NCI-H1436 treated with DMSO at 0.1 percent for 48 hours (cell line): ENCODE measurements at regions not wholly inside any gene's neighbourhood (a gene's known extent, or its start where the extent isn't known, plus 50 kb on each side); places are given as distances from the start of the nearest gene placed in this dataset.

Experiments
- DNase-seq: peaks from one replicate; lab custom pipeline; 2025; lab: John Stamatoyannopoulos, UW

- DNase-seq: no peak
These were observed 295.7 kb downstream of the CHRM3 start for GRCh38 chr1:239682046-239682445.

GRCh38 chr1:239682960-239683359 is 296.6 kb downstream of the CHRM3 start:
- no peak for DNase-seq

GRCh38 chr1:239686386-239686785 is 300.0 kb downstream of the CHRM3 start:
- DNase-seq: no peak

- DNase-seq: no peak
These were observed 309.9 kb downstream of the CHRM3 start for GRCh38 chr1:239696317-239696716.

GRCh38 chr1:239700667-239701066 is 314.3 kb downstream of the CHRM3 start:
- no peak for DNase-seq

DNA sequence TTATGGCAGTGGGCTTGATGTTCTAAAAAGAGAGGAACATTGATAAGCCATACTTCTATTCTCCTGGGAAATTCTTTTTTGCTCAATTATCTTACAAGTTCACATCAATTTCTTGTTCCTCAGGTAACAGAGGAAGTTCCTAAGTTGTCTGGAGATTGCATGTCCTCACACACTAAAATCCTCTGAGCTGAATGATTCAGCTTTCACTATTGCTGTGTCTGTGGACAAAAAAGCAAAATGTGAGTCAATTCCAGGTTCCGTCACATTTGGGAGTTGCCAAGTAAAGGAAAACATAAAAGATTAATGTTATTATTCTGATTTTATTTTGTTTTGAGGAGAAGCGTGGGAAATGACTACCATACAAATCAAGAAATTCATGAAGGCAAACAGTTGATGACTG is 316.7 kb downstream of the CHRM3 start:
- no peak for DNase-seq

- no peak for DNase-seq
These were observed 320.0 kb downstream of the CHRM3 start for GRCh38 chr1:239706245-239706892.

DNA sequence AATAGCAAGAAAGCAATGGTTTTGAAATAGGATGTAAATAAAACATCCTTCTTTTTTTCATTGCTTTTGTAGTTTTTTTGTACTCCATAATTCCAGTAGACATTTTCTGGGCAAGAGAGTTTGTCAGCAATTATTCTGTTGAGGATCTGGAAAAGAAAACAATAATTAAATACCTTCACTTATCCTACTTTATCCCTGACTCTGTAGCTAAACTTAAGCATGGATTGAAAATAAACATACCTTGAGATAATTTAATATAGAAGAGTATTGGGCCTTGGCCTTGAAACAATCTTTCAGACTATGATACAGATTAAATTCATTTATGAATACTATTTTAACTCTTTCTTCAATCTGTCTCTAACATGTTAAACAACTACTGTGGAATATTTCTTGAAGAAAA is 321.2 kb downstream of the CHRM3 start:
- DNase-seq: no peak

- no peak for DNase-seq
These were observed 322.3 kb downstream of the CHRM3 start for GRCh38 chr1:239708622-239709021.

GRCh38 chr1:239711768-239712167 is 325.4 kb downstream of the CHRM3 start:
- no peak for DNase-seq

DNA sequence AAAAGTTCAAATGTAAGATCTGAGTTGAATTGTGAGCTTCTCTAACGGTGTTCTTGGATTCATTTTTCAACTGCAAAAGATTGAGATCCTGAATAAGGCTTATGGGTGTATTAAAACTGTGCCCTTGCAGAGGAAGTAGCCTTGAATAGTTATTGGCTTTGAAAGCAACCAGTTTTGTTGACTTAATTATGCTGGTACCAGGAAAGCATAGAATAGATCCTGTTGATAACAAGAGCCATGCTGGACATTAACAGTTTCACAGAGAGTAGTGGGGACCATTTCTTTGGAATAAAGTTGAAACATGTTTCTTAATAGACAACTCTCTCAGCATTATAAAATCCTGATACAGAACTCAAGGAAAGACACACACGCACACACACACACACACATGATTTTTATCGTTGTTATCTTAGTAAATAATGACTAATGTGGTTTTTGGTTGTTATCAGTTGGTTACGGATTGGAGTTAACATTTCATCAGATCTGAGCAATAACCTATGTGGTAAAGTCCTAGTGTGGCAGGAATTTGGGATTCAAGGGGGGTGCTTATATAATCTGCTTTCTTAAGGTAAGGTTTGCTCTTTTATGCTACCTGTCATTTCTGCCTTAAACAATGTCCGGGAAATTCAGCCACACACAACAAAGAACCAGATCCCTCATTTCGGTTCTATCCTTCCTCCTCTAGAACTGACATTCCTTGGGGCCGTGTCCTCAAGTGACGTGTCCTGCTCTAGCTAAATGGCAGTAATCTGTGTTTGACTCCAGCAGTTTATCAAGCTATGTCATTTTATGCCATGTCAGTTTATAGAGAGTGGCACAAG is 330.9 kb downstream of the CHRM3 start:
- no peak for DNase-seq

- no peak for DNase-seq
These were observed 331.5 kb downstream of the CHRM3 start for GRCh38 chr1:239717918-239718184.

DNA sequence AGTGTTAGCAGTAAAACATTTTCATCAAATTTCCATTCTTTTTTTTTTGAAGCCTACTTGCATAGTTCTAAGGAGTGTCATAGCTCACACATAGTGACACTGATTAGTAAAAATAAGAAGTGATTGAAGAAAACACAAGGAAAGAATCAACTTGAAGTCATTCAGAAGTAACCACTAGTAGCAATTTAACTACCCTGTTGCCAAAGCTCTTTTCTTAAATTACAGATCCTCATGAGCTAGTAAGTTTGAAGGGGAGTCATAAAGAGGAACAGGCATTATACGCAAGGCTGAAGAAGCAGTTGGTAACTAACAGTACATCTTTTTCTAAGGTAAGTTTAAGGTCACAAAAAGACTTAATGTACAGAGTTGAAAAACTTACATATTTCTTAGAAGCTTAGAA is 332.2 kb downstream of the CHRM3 start:
- no peak for DNase-seq

DNA sequence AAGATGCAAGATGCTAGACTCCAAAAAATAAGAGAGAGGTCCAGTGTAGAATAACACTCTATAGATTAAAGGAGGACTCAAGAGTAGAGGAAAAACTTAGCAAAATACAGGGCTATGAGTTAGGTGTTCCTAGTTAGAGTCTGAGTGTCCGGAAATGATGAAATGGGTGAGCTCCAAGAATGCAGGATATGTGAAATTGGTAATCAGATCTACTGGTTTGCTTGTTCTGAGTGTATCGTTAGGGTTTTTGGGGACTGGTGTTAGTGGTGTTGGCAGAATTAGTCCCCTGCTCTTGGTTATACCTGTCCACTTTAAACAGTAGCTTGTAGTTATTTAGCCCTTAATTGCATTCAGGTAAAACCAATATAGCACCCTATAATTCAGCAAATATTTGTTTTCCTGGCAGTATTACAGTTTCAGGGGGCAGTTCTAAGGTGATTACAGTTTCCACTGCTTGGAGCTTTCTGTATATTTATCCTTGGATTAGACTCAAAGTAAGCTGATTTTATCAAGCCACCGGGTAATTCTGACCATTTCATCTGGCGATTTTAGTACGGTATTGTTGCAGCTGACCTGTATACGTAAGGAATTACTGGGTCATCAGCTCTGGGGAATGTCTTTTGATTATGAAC is 332.7 kb downstream of the CHRM3 start:
- DNase-seq: no peak

GRCh38 chr1:239719642-239720258 is 333.4 kb downstream of the CHRM3 start:
- no peak for DNase-seq

DNA sequence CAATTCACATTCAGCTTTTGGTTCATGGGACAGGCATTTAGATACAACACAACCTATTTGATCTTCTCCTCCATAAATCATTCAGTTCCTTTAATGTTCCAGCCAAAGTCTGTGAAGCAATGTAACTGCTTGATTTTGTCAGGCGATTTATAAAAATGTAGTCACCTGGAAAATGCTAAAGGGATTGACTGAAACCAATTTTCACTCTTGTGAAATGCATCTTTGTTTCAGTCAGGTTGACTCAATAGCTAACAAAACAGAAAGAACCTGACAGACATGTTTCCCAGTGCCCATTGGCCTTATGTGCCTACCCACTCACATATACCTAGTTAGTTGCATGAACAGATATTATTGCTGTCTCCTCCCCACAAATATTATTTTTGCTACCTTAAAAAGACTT is 335.7 kb downstream of the CHRM3 start:
- no peak for DNase-seq

DNA sequence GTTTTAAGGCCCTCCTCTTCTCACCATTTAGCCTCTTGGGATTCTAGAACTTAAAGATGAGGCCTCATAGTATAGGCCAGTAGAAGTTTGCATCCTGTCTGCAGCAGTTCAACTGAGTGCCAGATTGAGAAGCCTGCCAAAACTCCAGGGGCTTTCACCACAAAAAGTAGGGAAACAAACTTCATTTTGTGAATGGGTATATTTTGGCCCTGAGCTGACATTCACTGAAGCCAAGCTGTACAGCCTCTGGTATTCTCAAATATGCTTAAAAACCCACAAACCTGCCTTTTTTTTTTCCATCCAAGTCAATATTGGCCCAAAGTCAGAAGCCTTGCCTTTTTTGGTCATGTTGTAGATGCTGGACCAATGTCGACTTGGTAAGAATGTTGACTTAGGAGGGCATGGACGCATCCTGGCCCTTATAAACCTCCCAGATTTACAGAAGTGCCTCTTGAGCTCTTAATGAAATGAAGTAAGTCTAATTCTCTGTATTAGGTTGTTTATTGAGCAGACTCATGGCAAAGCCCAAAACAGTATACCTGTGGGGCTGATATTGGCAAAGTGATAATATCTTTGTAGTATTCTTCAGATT is 337.5 kb downstream of the CHRM3 start:
- DNase-seq: no peak

DNA sequence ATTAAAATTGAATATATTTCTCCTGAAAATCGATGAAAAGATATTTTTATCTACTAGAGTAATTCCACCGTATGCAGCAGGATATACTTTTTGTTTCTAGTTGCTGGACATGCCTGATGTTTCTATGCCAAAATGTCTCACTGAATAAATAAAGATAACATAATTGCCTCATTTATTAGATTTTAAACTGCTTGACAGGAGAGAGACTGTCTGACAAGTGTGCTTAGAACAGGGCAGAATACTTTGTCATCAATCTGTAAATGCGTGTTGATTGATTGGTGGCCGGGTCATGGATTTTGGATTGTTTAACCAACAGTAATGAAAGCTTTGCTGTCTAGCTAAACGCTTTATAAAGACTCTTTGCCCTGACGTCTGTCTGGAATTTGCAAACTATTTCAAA is 339.0 kb downstream of the CHRM3 start:
- no peak for DNase-seq

DNA sequence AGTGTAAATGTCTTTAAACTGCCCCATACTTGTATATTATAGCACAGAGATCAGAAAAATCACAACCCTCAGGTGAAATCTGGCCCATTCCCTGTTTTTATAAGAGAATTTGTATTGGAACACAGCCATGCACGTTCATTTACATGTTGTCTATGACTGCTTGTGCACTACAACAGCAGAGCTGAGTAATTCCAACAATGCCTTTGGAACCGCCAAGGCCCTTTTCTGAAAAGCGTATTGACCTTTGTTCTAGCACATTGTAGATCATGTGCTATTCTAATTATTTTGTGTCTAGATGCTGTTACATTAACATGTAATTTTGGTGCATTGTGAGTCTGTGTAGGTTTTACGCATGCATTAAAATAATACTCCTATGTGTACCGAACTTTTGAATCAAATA is 339.6 kb downstream of the CHRM3 start:
- no peak for DNase-seq

DNA sequence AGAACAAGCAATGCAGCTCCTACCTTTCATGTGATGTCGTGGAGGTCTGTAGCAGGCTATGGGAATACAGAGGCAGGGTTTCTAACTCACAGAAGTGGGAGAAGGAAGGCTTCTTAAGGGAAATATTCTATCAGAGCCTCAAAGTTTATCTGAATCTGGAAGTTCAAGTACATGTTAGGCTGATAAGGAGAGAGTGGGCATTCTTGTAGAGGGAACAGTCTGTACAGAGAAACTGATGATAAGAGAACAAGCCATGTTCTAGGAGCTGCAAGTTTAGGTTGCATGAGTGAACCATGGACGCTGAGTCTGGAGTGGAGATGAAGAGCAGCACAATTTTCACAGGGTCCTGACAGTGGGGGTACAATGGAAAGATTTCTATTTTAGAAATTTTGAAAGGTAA is 344.0 kb downstream of the CHRM3 start:
- no peak for DNase-seq

- DNase-seq: no peak
These were observed 344.8 kb downstream of the CHRM3 start for GRCh38 chr1:239731082-239731748.

DNA sequence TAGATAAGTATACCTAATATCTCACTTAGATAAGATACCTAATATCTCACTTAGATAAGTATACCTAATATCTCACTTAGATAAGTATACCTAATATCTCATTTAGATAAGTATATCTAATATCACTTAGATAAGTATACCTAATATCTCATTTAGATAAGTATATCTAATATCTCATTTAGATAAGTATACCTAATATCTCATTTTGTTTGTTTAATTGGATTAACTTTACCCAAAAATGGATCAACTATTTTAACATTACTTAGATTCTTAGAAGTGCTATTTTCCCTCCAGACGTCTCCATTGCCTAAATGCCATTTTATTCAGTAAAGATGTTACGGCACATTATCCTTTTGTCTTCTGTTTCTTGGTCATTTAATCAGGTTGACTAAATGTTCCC is 346.4 kb downstream of the CHRM3 start:
- no peak for DNase-seq
